H1 (cell line): ENCODE measurements at regions not wholly inside any gene's neighbourhood (a gene's known extent, or its start where the extent isn't known, plus 50 kb on each side); places are given as distances from the start of the nearest gene placed in this dataset.

Experiments
- ATF3 ChIP-seq: IDR thresholded peaks from 2 replicates; pipeline ENCODE4 v1.6.1; 2011; ENCODE audit warnings: low read depth, mild to moderate bottlenecking, low read length; ENCODE audit not compliant: insufficient read depth
- CBX8 ChIP-seq: fragments of 300-800, 300-1000 bp; sonication (generic); IDR thresholded peaks from 2 replicates; pipeline ENCODE4 v1.7.1; 2016; ENCODE audit warnings: low read depth, low read length, borderline replicate concordance
- CEBPB ChIP-seq: IDR thresholded peaks from 2 replicates; pipeline ENCODE4 v1.6.1; 2012; ENCODE audit warnings: low read depth, low read length
- CHD1 ChIP-seq: IDR thresholded peaks from 2 replicates; pipeline ENCODE4 v1.6.1; 2012; ENCODE audit warnings: low read depth, low read length, improper control_type of control experiment
- CTCF ChIP-seq, 3 experiments: IDR thresholded peaks; 1 replicate in 2 of 3; 2 replicates in 1 of 3; pipeline versions ENCODE4 v1.5.1 to v1.6.1; 2011; ENCODE audit warnings: low read length in 3 of 3, mild to moderate bottlenecking in 3 of 3, inconsistent platforms in 2 of 3, low read depth in 1 of 3, moderate library complexity in 1 of 3; ENCODE audit not compliant: insufficient read depth in 1 of 3; ENCODE audit errors: control extremely low read depth in 1 of 3
- EZH2 ChIP-seq: fragments of 200-600 bp; sonication (generic); IDR thresholded peaks from 2 replicates; pipeline ENCODE4 v1.7.1; 2012; ENCODE audit warnings: low read depth, mild to moderate bottlenecking, moderate library complexity, low read length, inconsistent platforms; ENCODE audit not compliant: severe bottlenecking
- FOSL1 ChIP-seq: IDR thresholded peaks from 2 replicates; pipeline ENCODE4 v1.6.1; 2011; ENCODE audit warnings: mild to moderate bottlenecking, low read depth, low read length, moderate library complexity; ENCODE audit not compliant: insufficient read depth
- JUN ChIP-seq: IDR thresholded peaks from 2 replicates; pipeline ENCODE4 v1.6.1; 2011; ENCODE audit warnings: low read depth, mild to moderate bottlenecking, improper control_type of control experiment, low read length
- KDM1A ChIP-seq: fragments of 200-600, 300-600 bp; sonication (generic); IDR thresholded peaks from 2 replicates; pipeline ENCODE4 v1.7.1; 2016; ENCODE audit warnings: mild to moderate bottlenecking, low read length, borderline replicate concordance
- POLR2A ChIP-seq, 2 experiments: IDR thresholded peaks; 1 replicate in 1 of 2; 2 replicates in 1 of 2; pipeline ENCODE4 v1.6.1; 2011; ENCODE audit warnings: low read depth in 2 of 2, low read length in 2 of 2, mild to moderate bottlenecking in 2 of 2; ENCODE audit errors: control extremely low read depth in 1 of 2
- RAD21 ChIP-seq, 2 experiments: IDR thresholded peaks in 1 of 2; conservative IDR thresholded peaks in 1 of 2; 2 replicates each; pipeline ENCODE4 v1.6.1; 2011; ENCODE audit warnings: low read depth in 2 of 2, low read length in 2 of 2, improper control_type of control experiment in 1 of 2, inconsistent platforms in 1 of 2, mild to moderate bottlenecking in 1 of 2, moderate library complexity in 1 of 2
- RFX5 ChIP-seq: IDR thresholded peaks from 2 replicates; pipeline ENCODE4 v1.6.1; 2011; ENCODE audit warnings: low read depth, low read length, improper control_type of control experiment, borderline replicate concordance
- SRF ChIP-seq: IDR thresholded peaks from 2 replicates; pipeline ENCODE4 v1.6.1; 2011; ENCODE audit warnings: mild to moderate bottlenecking, low read depth, low read length, moderate library complexity
- YY1 ChIP-seq: IDR thresholded peaks from 2 replicates; pipeline ENCODE4 v1.6.1; 2011; ENCODE audit warnings: low read depth, mild to moderate bottlenecking, low read length

- TF ChIP-seq EZH2 (no peak), CTCF (IDR thresholded peaks at IDR 0.05; ENCODE audit: control extremely low read depth in 1 of 3, insufficient read depth in 1 of 3, low read depth in 1 of 3, low read length in 3 of 3) (no peak), FOSL1 (no peak), ATF3 (no peak), CHD1 (no peak), RFX5 (no peak), POLR2A (IDR thresholded peaks at IDR 0.05; ENCODE audit: control extremely low read depth in 1 of 2, low read depth in 2 of 2, low read length in 2 of 2) (no peak), RAD21 (IDR thresholded peaks at IDR 0.05 in 1 of 2, conservative IDR thresholded peaks at IDR 0.05 in 1 of 2; ENCODE audit: low read depth in 2 of 2, low read length in 2 of 2) (no peak), SRF (no peak), JUN (no peak), CEBPB (no peak), YY1 (no peak), CBX8 (no peak), KDM1A (no peak)
Measured at GRCh38 chr16:5790512-5790911, 692.9 kb upstream of the EEF2KMT start.
